ENCODE measurements at regions not wholly inside any gene's neighbourhood (a gene's known extent, or its start where the extent isn't known, plus 50 kb on each side); places are given as distances from the start of the nearest gene placed in this dataset.

DNA sequence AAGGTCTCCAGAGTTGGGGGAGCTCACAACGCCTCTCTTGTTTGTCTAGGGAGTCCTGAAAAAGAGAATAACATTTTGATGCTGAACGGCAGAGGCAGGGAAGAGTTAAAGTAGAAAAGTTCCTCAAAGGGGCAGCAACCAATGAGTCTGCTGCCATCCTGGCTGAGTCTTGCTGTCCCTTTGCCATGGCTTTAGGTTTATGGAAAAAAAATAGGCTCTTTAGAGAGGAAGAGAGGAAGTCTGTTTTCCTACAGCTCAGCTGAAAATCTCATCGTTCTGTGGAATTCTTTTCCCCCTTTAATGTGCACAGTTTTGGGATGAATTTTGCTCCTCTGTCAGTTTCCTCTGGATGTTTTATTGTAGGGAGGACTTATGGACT, 314.8 kb upstream of the TBX3 start:
- TF ChIP-seq POLR2A (IDR thresholded peaks at IDR 0.05): no peak
- TF ChIP-seq, protein P1, sequence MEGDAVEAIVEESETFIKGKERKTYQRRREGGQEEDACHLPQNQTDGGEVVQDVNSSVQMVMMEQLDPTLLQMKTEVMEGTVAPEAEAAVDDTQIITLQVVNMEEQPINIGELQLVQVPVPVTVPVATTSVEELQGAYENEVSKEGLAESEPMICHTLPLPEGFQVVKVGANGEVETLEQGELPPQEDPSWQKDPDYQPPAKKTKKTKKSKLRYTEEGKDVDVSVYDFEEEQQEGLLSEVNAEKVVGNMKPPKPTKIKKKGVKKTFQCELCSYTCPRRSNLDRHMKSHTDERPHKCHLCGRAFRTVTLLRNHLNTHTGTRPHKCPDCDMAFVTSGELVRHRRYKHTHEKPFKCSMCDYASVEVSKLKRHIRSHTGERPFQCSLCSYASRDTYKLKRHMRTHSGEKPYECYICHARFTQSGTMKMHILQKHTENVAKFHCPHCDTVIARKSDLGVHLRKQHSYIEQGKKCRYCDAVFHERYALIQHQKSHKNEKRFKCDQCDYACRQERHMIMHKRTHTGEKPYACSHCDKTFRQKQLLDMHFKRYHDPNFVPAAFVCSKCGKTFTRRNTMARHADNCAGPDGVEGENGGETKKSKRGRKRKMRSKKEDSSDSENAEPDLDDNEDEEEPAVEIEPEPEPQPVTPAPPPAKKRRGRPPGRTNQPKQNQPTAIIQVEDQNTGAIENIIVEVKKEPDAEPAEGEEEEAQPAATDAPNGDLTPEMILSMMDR (IDR thresholded peaks at IDR 0.05 in 4 of 5, conservative IDR thresholded peaks at IDR 0.05 in 1 of 5): no peak

Measured in gastrocnemius medialis (tissue), 4 donors.